Hepatocyte (in vitro differentiated cells): ENCODE measurements at regions not wholly inside any gene's neighbourhood (a gene's known extent, or its start where the extent isn't known, plus 50 kb on each side); places are given as distances from the start of the nearest gene placed in this dataset.

Experiments used
- DNase-seq: peaks from one replicate; pipeline ENCODE4 v3.0.0-alpha.2; 2016; ENCODE audit warnings: low spot score
- H2AFZ ChIP-seq: fragments of 200-600 bp; sonication (generic); 2 replicates; pipeline ENCODE4 v1.6.0; 2016; ENCODE audit warnings: antibody characterized with exemption, mild to moderate bottlenecking
- H3K27ac ChIP-seq: fragments of 200-600 bp; sonication (generic); 2 replicates; pipeline ENCODE4 v1.5.1; 2016; ENCODE audit warnings: mild to moderate bottlenecking
- H3K27me3 ChIP-seq: fragments of 200-600 bp; sonication (generic); 2 replicates; pipeline ENCODE4 v1.6.1; 2016
- H3K36me3 ChIP-seq: fragments of 200-600 bp; sonication (generic); replicated peaks from 2 replicates; pipeline ENCODE4 v1.5.1; 2016; ENCODE audit warnings: low read depth; ENCODE audit not compliant: insufficient read depth
- H3K4me1 ChIP-seq: fragments of 200-600 bp; sonication (generic); 2 replicates; pipeline ENCODE4 v1.5.1; 2016; ENCODE audit warnings: mild to moderate bottlenecking, moderate library complexity; ENCODE audit not compliant: insufficient read depth
- H3K4me2 ChIP-seq: fragments of 200-600 bp; sonication (generic); 2 replicates; pipeline ENCODE4 v1.6.0; 2016
- H3K4me3 ChIP-seq: fragments of 200-600 bp; sonication (generic); 2 replicates; pipeline ENCODE4 v1.5.1; 2016; ENCODE audit warnings: mild to moderate bottlenecking
- H3K79me2 ChIP-seq: fragments of 200-600 bp; sonication (generic); 2 replicates; pipeline ENCODE4 v1.6.0; 2017; ENCODE audit warnings: mild to moderate bottlenecking
- H3K9me2 ChIP-seq: fragments of 200-600 bp; sonication (generic); replicated peaks from 2 replicates; pipeline ENCODE4 v1.6.0; 2017; ENCODE audit warnings: mild to moderate bottlenecking; ENCODE audit not compliant: insufficient read depth
- H3K9me3 ChIP-seq: fragments of 200-600 bp; sonication (generic); 2 replicates; pipeline ENCODE4 v1.5.1; 2016; ENCODE audit warnings: low read depth, mild to moderate bottlenecking
- H4K20me1 ChIP-seq: fragments of 200-600 bp; sonication (generic); 2 replicates; pipeline ENCODE4 v1.6.0; 2016; ENCODE audit warnings: mild to moderate bottlenecking; ENCODE audit not compliant: insufficient read depth, poor library complexity, severe bottlenecking
- CTCF ChIP-seq: fragments of 200-600 bp; sonication (generic); IDR thresholded peaks from 2 replicates; pipeline ENCODE4 v1.5.1; 2016; ENCODE audit warnings: antibody characterized with exemption, mild to moderate bottlenecking; ENCODE audit not compliant: poor library complexity
- EZH2 ChIP-seq: fragments of 200-600 bp; sonication (generic); IDR thresholded peaks from 2 replicates; pipeline ENCODE4 v1.6.1; 2016; ENCODE audit warnings: antibody characterized with exemption, mild to moderate bottlenecking, borderline replicate concordance
- EZH2phosphoT487 ChIP-seq: fragments of 200-600 bp; sonication (generic); IDR thresholded peaks from one replicate; pipeline ENCODE4 v1.6.1; 2018; ENCODE audit warnings: antibody characterized with exemption, mild to moderate bottlenecking, low read depth, moderate library complexity; ENCODE audit not compliant: unreplicated experiment, severe bottlenecking
- WGBS: methylation state at CpG from one replicate; pipeline ENCODE4 v1.1.6; 2016; ENCODE audit warnings: low lambda C conversion rate; ENCODE audit errors: missing lambda C conversion rate; 5-methylcytosine and 5-hydroxymethylcytosine counted together

- H2AFZ ChIP-seq: no peak overlapping the region
- peaks cover 26% of the 10 kb centered on the region for H3K4me1 ChIP-seq
- H3K79me2 ChIP-seq: no peaks in the 10 kb centered on the region
- H4K20me1 ChIP-seq: no peaks in the 10 kb centered on the region
- no peak overlapping the region for H3K4me3 ChIP-seq
- no peak overlapping the region for H3K4me2 ChIP-seq
- peaks cover 4% of the 10 kb centered on the region for H3K9me2 ChIP-seq
- H3K27ac ChIP-seq: peak overlapping the region; percentile 81
- TF ChIP-seq EZH2 (no peak), EZH2phosphoT487 (no peak), CTCF (no peak)
- no peaks in the 10 kb centered on the region for H3K27me3 ChIP-seq
- 98% methylated on average over 2 of the region's 2 CpGs for whole genome bisulfite sequencing
- H3K9me3 ChIP-seq: no peaks in the 10 kb centered on the region
- DNase-seq: no peak
- no peaks in the 10 kb centered on the region for H3K36me3 ChIP-seq
These were observed 111.2 kb upstream of the RPS23 start for GRCh38 chr5:82389347-82389746.

GRCh38 chr5:82388181-82388580 is 110.0 kb upstream of the RPS23 start:
- 59% methylated on average over 6 of the region's 6 CpGs for WGBS
- H3K79me2 ChIP-seq: no peaks in the 10 kb centered on the region
- H4K20me1 ChIP-seq: no peaks in the 10 kb centered on the region
- TF ChIP-seq CTCF (no peak), EZH2 (no peak), EZH2phosphoT487 (no peak)
- peaks cover 26% of the 10 kb centered on the region for H3K4me1 ChIP-seq
- DNase-seq: no peak
- H3K4me3 ChIP-seq: no peak overlapping the region
- no peaks in the 10 kb centered on the region for H3K27me3 ChIP-seq
- no peaks in the 10 kb centered on the region for H3K9me3 ChIP-seq
- H2AFZ ChIP-seq: no peak overlapping the region
- H3K36me3 ChIP-seq: no peaks in the 10 kb centered on the region
- peak overlapping the region; percentile 81 for H3K27ac ChIP-seq
- H3K4me2 ChIP-seq: peak overlapping the region; percentile 62
- no peaks in the 10 kb centered on the region for H3K9me2 ChIP-seq

GRCh38 chr5:82387819-82388166 is 109.6 kb upstream of the RPS23 start:
- H4K20me1 ChIP-seq: no peaks in the 10 kb centered on the region
- no peak for TF ChIP-seq CTCF
- no peak for TF ChIP-seq EZH2
- no peak for TF ChIP-seq EZH2phosphoT487
- H2AFZ ChIP-seq: no peak overlapping the region
- H3K4me1 ChIP-seq: peaks cover 26% of the 10 kb centered on the region
- H3K4me2 ChIP-seq: peak overlapping the region; percentile 62
- no peaks in the 10 kb centered on the region for H3K27me3 ChIP-seq
- no peak overlapping the region for H3K4me3 ChIP-seq
- peak overlapping the region; percentile 81 for H3K27ac ChIP-seq
- H3K9me3 ChIP-seq: no peaks in the 10 kb centered on the region
- 5% methylated on average over 5 of the region's 5 CpGs for WGBS
- H3K9me2 ChIP-seq: no peaks in the 10 kb centered on the region
- H3K79me2 ChIP-seq: no peaks in the 10 kb centered on the region
- DNase-seq: no peak
- H3K36me3 ChIP-seq: no peaks in the 10 kb centered on the region

GRCh38 chr5:82387001-82387818 is 109.1 kb upstream of the RPS23 start:
- no peaks in the 10 kb centered on the region for H3K79me2 ChIP-seq
- H3K27ac ChIP-seq: peak overlapping the region; percentile 81
- H3K9me2 ChIP-seq: no peaks in the 10 kb centered on the region
- DNase-seq: peak; percentile 42
- H3K9me3 ChIP-seq: no peaks in the 10 kb centered on the region
- H2AFZ ChIP-seq: no peak overlapping the region
- H3K4me3 ChIP-seq: no peak overlapping the region
- 5% methylated on average over 8 of the region's 8 CpGs for WGBS
- H3K36me3 ChIP-seq: no peaks in the 10 kb centered on the region
- H3K4me1 ChIP-seq: peaks cover 26% of the 10 kb centered on the region
- TF ChIP-seq EZH2 (no peak), EZH2phosphoT487 (peak; percentile 42)
- H4K20me1 ChIP-seq: no peaks in the 10 kb centered on the region
- no peaks in the 10 kb centered on the region for H3K27me3 ChIP-seq
- peak overlapping the region; percentile 62 for H3K4me2 ChIP-seq
